HepG2 (cell line): ENCODE measurements at regions not wholly inside any gene's neighbourhood (a gene's known extent, or its start where the extent isn't known, plus 50 kb on each side); places are given as distances from the start of the nearest gene placed in this dataset.

Experiments used
- ATAC-seq: fragments of 200-7000 bp; cut with Tn5 transposase; 3 replicates; pipeline ENCODE4 v1.9.1; 2020; ENCODE audit warnings: mild to moderate bottlenecking, moderate library complexity
- BruUV-seq: library from RNA; stranded (reverse); fragments of 400-500 nt; replicated peaks from 2 replicates; lab custom pipeline; 2021; lab: Mats Ljungman, UMichigan
- CTCF ChIA-PET: fragments of 300-600 bp; formaldehyde crosslinking; extraction: SDS; loops from one replicate; lab custom pipeline; 2021; ENCODE audit warnings: low total read pairs, inconsistent platforms, low intra/inter-chr PET ratio; lab: Yijun Ruan, JAX
- POLR2A ChIA-PET: fragments of 350-600 bp; sonication (Branson Sonifier 250); formaldehyde crosslinking; loops from one replicate; lab custom pipeline; 2020; ENCODE audit warnings: antibody characterized with exemption, inconsistent platforms; lab: Yijun Ruan, JAX
- DNase-seq: peaks from one replicate; pipeline ENCODE4 v3.0.0-alpha.2; 2015; ENCODE audit warnings: low spot score
- FAIRE-seq: peaks from 3 replicates; lab custom pipeline; 2011; peaks lifted over from hg19 to GRCh38; lab: Jason Lieb, UNC
- H2AFZ ChIP-seq: one replicate; pipeline ENCODE4 v1.6.1; 2011; ENCODE audit warnings: low read length, inconsistent platforms
- H3K27ac ChIP-seq: fragments of 300-600 bp; 3 replicates; pipeline ENCODE4 v1.8.0; 2011; ENCODE audit warnings: mixed run types, mild to moderate bottlenecking, mixed read lengths, low read length, inconsistent platforms; ENCODE audit not compliant: insufficient read depth; ENCODE audit errors: extremely low read length
- H3K27me3 ChIP-seq, 2 experiments: fragments of 200-600 bp in 1 of 2; 2 replicates in 1 of 2; 3 replicates in 1 of 2; pipeline versions ENCODE4 v1.6.0 to v1.8.0; 2011; ENCODE audit warnings: low read length in 2 of 2, mild to moderate bottlenecking in 2 of 2, moderate library complexity in 2 of 2, inconsistent platforms in 1 of 2; ENCODE audit not compliant: insufficient read depth in 2 of 2, control insufficient read depth in 1 of 2
- H3K36me3 ChIP-seq, 2 experiments: fragments of 200-600 bp in 1 of 2; replicated peaks in 1 of 2; 2 replicates in 1 of 2; 3 replicates in 1 of 2; pipeline versions ENCODE4 v1.5.1 to v1.8.0; 2011; ENCODE audit warnings: low read length in 2 of 2, inconsistent platforms in 1 of 2; ENCODE audit not compliant: insufficient read depth in 2 of 2, control insufficient read depth in 1 of 2
- H3K4me1 ChIP-seq: 2 replicates; pipeline ENCODE4 v1.5.1; 2012; ENCODE audit warnings: low read length, inconsistent platforms; ENCODE audit not compliant: insufficient read depth
- H3K4me2 ChIP-seq: 2 replicates; pipeline ENCODE4 v1.6.0; 2011; ENCODE audit warnings: low read depth, low read length, inconsistent platforms
- H3K4me3 ChIP-seq, 3 experiments: fragments of 200-600 bp in 1 of 3; sonication (generic), shearing (Covaris generic) in 1 of 3; replicated peaks in 1 of 3; 2 replicates each; pipeline ENCODE4 v1.5.1; 2011 to 2016; ENCODE audit warnings: low read length in 3 of 3, inconsistent platforms in 2 of 3, low read depth in 2 of 3, mild to moderate bottlenecking in 2 of 3, control low read depth in 1 of 3, mixed read lengths in 1 of 3; ENCODE audit not compliant: insufficient read depth in 1 of 3
- H3K79me2 ChIP-seq: one replicate; pipeline ENCODE4 v1.6.1; 2011; ENCODE audit warnings: low read length, inconsistent platforms; ENCODE audit not compliant: insufficient read depth
- H3K9ac ChIP-seq: 2 replicates; pipeline ENCODE4 v1.6.0; 2011; ENCODE audit warnings: mild to moderate bottlenecking, low read depth, low read length, inconsistent platforms; ENCODE audit not compliant: insufficient read depth
- H3K9me3 ChIP-seq: 2 replicates; pipeline ENCODE4 v1.5.1; 2012; ENCODE audit warnings: mild to moderate bottlenecking, low read length
- H4K20me1 ChIP-seq: 2 replicates; pipeline ENCODE4 v1.6.0; 2011; ENCODE audit warnings: inconsistent platforms, mild to moderate bottlenecking, low read length, moderate library complexity; ENCODE audit not compliant: insufficient read depth
- CTCF ChIP-seq: sonication (generic); formaldehyde crosslinking; IDR thresholded peaks from 2 replicates; pipeline ENCODE4 v1.5.0; 2020; ENCODE audit warnings: mild to moderate bottlenecking, missing genetic modification reagents, moderate library complexity
- MEF2D ChIP-seq: sonication (generic); formaldehyde crosslinking; IDR thresholded peaks from 2 replicates; pipeline ENCODE4 v1.5.1; 2020; ENCODE audit warnings: mild to moderate bottlenecking, missing genetic modification reagents
- NR1H2 ChIP-seq: sonication (generic); formaldehyde crosslinking; IDR thresholded peaks from 2 replicates; pipeline ENCODE4 v1.8.1; 2022; ENCODE audit warnings: low read depth, missing genetic modification reagents, borderline replicate concordance
- PRDM10 ChIP-seq: sonication (generic); formaldehyde crosslinking; IDR thresholded peaks from 2 replicates; pipeline ENCODE4 v1.4.0; 2020; ENCODE audit warnings: low read depth, missing genetic modification reagents
- SMAD3 ChIP-seq: sonication (generic); formaldehyde crosslinking; IDR thresholded peaks from 2 replicates; pipeline ENCODE4 v1.4.0; 2020; ENCODE audit warnings: missing genetic modification reagents
- SNAI1 ChIP-seq: sonication (generic); formaldehyde crosslinking; IDR thresholded peaks from 2 replicates; pipeline ENCODE4 v1.5.0; 2020; ENCODE audit warnings: mild to moderate bottlenecking, missing genetic modification reagents, borderline replicate concordance
- TOPORS ChIP-seq: sonication (generic); formaldehyde crosslinking; IDR thresholded peaks from 2 replicates; pipeline ENCODE4 v1.8.0; 2023; ENCODE audit warnings: mild to moderate bottlenecking, missing genetic modification reagents
- TP53 ChIP-seq: sonication (generic); formaldehyde crosslinking; conservative IDR thresholded peaks from 2 replicates; pipeline ENCODE4 v1.4.0; 2020; ENCODE audit warnings: missing genetic modification reagents
- ZNF709 ChIP-seq: sonication (generic); formaldehyde crosslinking; IDR thresholded peaks from 2 replicates; pipeline ENCODE4 v1.5.0; 2020; ENCODE audit warnings: mild to moderate bottlenecking, missing genetic modification reagents
- ZNF839 ChIP-seq: sonication (generic); formaldehyde crosslinking; IDR thresholded peaks from 2 replicates; pipeline ENCODE4 v1.4.0; 2020; ENCODE audit warnings: missing genetic modification reagents, mild to moderate bottlenecking, borderline replicate concordance
- WGBS: methylation state at CpG from one replicate; pipeline ENCODE4 v1.1.6; 2017; ENCODE audit warnings: low lambda C conversion rate; 5-methylcytosine and 5-hydroxymethylcytosine counted together
- in situ Hi-C: cut with HindIII; loops from 2 replicates; pipeline ENCODE4 v1.10.0; 2017; ENCODE audit warnings: low pct_unique_long_range_greater_than_20kb; ENCODE audit not compliant: extremely low pct_ligation_motif_present
- intact Hi-C: fragments of 100-400 bp; cut with micrococcal nuclease; formaldehyde crosslinking; loops from one replicate; pipeline ENCODE4 v1.10.0; 2022; ENCODE audit not compliant: unreplicated experiment
- TF ChIP-seq, protein P1 (sequence below): sonication (generic); formaldehyde crosslinking; IDR thresholded peaks from 2 replicates; pipeline ENCODE4 v1.9.0; 2021; ENCODE audit warnings: missing genetic modification reagents, borderline replicate concordance
- TF ChIP-seq, protein P2 (sequence below): sonication (generic); formaldehyde crosslinking; IDR thresholded peaks from 2 replicates; pipeline ENCODE4 v1.4.0; 2020; ENCODE audit warnings: missing genetic modification reagents; ENCODE audit errors: not compliant biosample characterization
- TF ChIP-seq, protein P3 (sequence below): sonication (generic); formaldehyde crosslinking; IDR thresholded peaks from 2 replicates; pipeline ENCODE4 v1.5.1; 2020; ENCODE audit warnings: mild to moderate bottlenecking, missing genetic modification reagents, moderate library complexity

- ATAC-seq (no peak), FAIRE-seq (no peak), DNase-seq (no peak)
- H3K4me3 ChIP-seq = no peak overlapping the region
- ChIA-PET POLR2A (no interaction called here), CTCF (no interaction called here)
- no peaks in the 10 kb centered on the region for H3K36me3 ChIP-seq
- H3K9me3 ChIP-seq = no peaks in the 10 kb centered on the region
- H3K27ac ChIP-seq = no peak overlapping the region
- intact Hi-C loops (no loop called here), in situ Hi-C loops (no loop called here)
- H3K27me3 ChIP-seq = peaks cover 0 to 2% of the 10 kb centered on the region in 2 experiments; a peak in 2 of 5 replicates
- H3K9ac ChIP-seq = no peak overlapping the region
- no peaks in the 10 kb centered on the region for H4K20me1 ChIP-seq
- H2AFZ ChIP-seq = no peak overlapping the region
- WGBS = 24% methylated on average over 7 of the region's 7 CpGs
- H3K4me2 ChIP-seq = no peak overlapping the region
- no peaks in the 10 kb centered on the region for H3K4me1 ChIP-seq
- BruUV-seq = no TSS peak
- no peaks in the 10 kb centered on the region for H3K79me2 ChIP-seq
- TF ChIP-seq TP53 = no peak
- TF ChIP-seq ZNF709 (CRISPR knock-in tag) = no peak
- TF ChIP-seq, protein P1, sequence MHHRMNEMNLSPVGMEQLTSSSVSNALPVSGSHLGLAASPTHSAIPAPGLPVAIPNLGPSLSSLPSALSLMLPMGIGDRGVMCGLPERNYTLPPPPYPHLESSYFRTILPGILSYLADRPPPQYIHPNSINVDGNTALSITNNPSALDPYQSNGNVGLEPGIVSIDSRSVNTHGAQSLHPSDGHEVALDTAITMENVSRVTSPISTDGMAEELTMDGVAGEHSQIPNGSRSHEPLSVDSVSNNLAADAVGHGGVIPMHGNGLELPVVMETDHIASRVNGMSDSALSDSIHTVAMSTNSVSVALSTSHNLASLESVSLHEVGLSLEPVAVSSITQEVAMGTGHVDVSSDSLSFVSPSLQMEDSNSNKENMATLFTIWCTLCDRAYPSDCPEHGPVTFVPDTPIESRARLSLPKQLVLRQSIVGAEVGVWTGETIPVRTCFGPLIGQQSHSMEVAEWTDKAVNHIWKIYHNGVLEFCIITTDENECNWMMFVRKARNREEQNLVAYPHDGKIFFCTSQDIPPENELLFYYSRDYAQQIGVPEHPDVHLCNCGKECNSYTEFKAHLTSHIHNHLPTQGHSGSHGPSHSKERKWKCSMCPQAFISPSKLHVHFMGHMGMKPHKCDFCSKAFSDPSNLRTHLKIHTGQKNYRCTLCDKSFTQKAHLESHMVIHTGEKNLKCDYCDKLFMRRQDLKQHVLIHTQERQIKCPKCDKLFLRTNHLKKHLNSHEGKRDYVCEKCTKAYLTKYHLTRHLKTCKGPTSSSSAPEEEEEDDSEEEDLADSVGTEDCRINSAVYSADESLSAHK (CRISPR knock-in tag) = no peak
- TF ChIP-seq MEF2D = no peak
- no peak for TF ChIP-seq SMAD3 (CRISPR knock-in tag)
- TF ChIP-seq TOPORS = no peak
- no peak for TF ChIP-seq CTCF
- TF ChIP-seq, protein P2, sequence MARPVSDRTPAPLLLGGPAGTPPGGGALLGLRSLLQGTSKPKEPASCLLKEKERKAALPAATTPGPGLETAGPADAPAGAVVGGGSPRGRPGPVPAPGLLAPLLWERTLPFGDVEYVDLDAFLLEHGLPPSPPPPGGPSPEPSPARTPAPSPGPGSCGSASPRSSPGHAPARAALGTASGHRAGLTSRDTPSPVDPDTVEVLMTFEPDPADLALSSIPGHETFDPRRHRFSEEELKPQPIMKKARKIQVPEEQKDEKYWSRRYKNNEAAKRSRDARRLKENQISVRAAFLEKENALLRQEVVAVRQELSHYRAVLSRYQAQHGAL (CRISPR knock-in tag) = no peak
- TF ChIP-seq PRDM10 = no peak
- TF ChIP-seq ZNF839 = no peak
- TF ChIP-seq, protein P3, sequence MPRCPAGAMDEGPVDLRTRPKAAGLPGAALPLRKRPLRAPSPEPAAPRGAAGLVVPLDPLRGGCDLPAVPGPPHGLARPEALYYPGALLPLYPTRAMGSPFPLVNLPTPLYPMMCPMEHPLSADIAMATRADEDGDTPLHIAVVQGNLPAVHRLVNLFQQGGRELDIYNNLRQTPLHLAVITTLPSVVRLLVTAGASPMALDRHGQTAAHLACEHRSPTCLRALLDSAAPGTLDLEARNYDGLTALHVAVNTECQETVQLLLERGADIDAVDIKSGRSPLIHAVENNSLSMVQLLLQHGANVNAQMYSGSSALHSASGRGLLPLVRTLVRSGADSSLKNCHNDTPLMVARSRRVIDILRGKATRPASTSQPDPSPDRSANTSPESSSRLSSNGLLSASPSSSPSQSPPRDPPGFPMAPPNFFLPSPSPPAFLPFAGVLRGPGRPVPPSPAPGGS (CRISPR knock-in tag) = no peak
- no peak for TF ChIP-seq NR1H2 (CRISPR knock-in tag)
- no peak for TF ChIP-seq SNAI1 (CRISPR knock-in tag)
Measured at GRCh38 chr15:31254431-31255175, 72.0 kb upstream of the KLF13 start.
